ENCODE measurements at regions not wholly inside any gene's neighbourhood (a gene's known extent, or its start where the extent isn't known, plus 50 kb on each side); places are given as distances from the start of the nearest gene placed in this dataset.
"Not testable (repeated sequence)": the region's sequence is repeated elsewhere in the genome, so short reads cannot be mapped to it uniquely, and the experiment has no call there.

- ATAC-seq (ENCODE audit: low read depth); POLR2A ChIA-PET: not testable (repeated sequence)
Measured at GRCh38 chr4:97141332-97141731, 1001.9 kb downstream of the STPG2 start.

GRCh38 chr4:97142410-97142809 lies 1000.9 kb downstream of the STPG2 start:
- POLR2A ChIA-PET, result no interaction called here
- no peaks in the 10 kb centered on the region for H3K27me3 Mint-ChIP-seq
- H3K4me3 Mint-ChIP-seq, result no peak overlapping the region
- H3K36me3 Mint-ChIP-seq, result no peaks in the 10 kb centered on the region
- ATAC-seq (ENCODE audit: low read depth), result no peak
- no peak overlapping the region for H3K27ac Mint-ChIP-seq
- DNase-seq, result no peak
- peaks cover 11% of the 10 kb centered on the region for H3K9me3 Mint-ChIP-seq
- H3K4me1 Mint-ChIP-seq, result no peaks in the 10 kb centered on the region

More at GRCh38 chr4:97141332-97141731, 1001.9 kb downstream of the STPG2 start:
- H3K4me3 Mint-ChIP-seq, DNase-seq, H3K27me3 Mint-ChIP-seq, H3K36me3 Mint-ChIP-seq, H3K27ac Mint-ChIP-seq, H3K4me1 Mint-ChIP-seq: not testable (repeated sequence)
- H3K9me3 Mint-ChIP-seq, result peaks cover 10% of the 10 kb centered on the region

- Mint-ChIP-seq H3K27me3 (no peaks in the 10 kb centered on the region), H3K4me1 (no peaks in the 10 kb centered on the region), H3K36me3 (no peaks in the 10 kb centered on the region), H3K27ac (no peak overlapping the region), H3K4me3 (no peak overlapping the region), H3K9me3 (peaks cover 13% of the 10 kb centered on the region)
- POLR2A ChIA-PET, result no interaction called here
- ATAC-seq (ENCODE audit: low read depth) (no peak), DNase-seq (no peak)
Measured at GRCh38 chr4:97142893-97143292, 1000.4 kb downstream of the STPG2 start.

GRCh38 chr4:97144199-97144598 lies 999.1 kb downstream of the STPG2 start:
- H3K4me1 Mint-ChIP-seq, result no peaks in the 10 kb centered on the region
- no peak for ATAC-seq (ENCODE audit: low read depth)
- no peak overlapping the region for H3K27ac Mint-ChIP-seq
- no peaks in the 10 kb centered on the region for H3K36me3 Mint-ChIP-seq
- POLR2A ChIA-PET, result no interaction called here
- no peak for DNase-seq
- H3K4me3 Mint-ChIP-seq, result no peak overlapping the region
- no peaks in the 10 kb centered on the region for H3K27me3 Mint-ChIP-seq
- H3K9me3 Mint-ChIP-seq, result peaks cover 8% of the 10 kb centered on the region

- Mint-ChIP-seq H3K36me3 (no peaks in the 10 kb centered on the region), H3K9me3 (peaks cover 2% of the 10 kb centered on the region), H3K27ac (no peak overlapping the region), H3K27me3 (no peaks in the 10 kb centered on the region), H3K4me3 (no peak overlapping the region), H3K4me1 (no peaks in the 10 kb centered on the region)
- POLR2A ChIA-PET, result no interaction called here
- DNase-seq, result no peak
- no peak for ATAC-seq (ENCODE audit: low read depth)
Measured at GRCh38 chr4:97150966-97151365, 992.3 kb downstream of the STPG2 start.

- Mint-ChIP-seq H3K4me1 (no peaks in the 10 kb centered on the region), H3K4me3 (no peak overlapping the region), H3K36me3 (no peaks in the 10 kb centered on the region), H3K27me3 (no peaks in the 10 kb centered on the region), H3K27ac (no peak overlapping the region), H3K9me3 (peaks cover 2% of the 10 kb centered on the region)
- POLR2A ChIA-PET, result no interaction called here
- ATAC-seq (ENCODE audit: low read depth), result no peak
- DNase-seq, result no peak
Measured at GRCh38 chr4:97152149-97152548, 991.1 kb downstream of the STPG2 start.

- no peak overlapping the region for H3K27ac Mint-ChIP-seq
- H3K9me3 Mint-ChIP-seq, result no peaks in the 10 kb centered on the region
- ATAC-seq (ENCODE audit: low read depth) (no peak), DNase-seq (no peak)
- H3K36me3 Mint-ChIP-seq, result no peaks in the 10 kb centered on the region
- no peaks in the 10 kb centered on the region for H3K27me3 Mint-ChIP-seq
- H3K4me3 Mint-ChIP-seq, result no peak overlapping the region
- POLR2A ChIA-PET, result no interaction called here
- no peaks in the 10 kb centered on the region for H3K4me1 Mint-ChIP-seq
Measured at GRCh38 chr4:97153042-97153441, 990.2 kb downstream of the STPG2 start.

GRCh38 chr4:97159625-97160024 lies 983.7 kb downstream of the STPG2 start:
- ATAC-seq (ENCODE audit: low read depth) (no peak), DNase-seq (no peak)
- peaks cover 2% of the 10 kb centered on the region for H3K9me3 Mint-ChIP-seq
- no peaks in the 10 kb centered on the region for H3K36me3 Mint-ChIP-seq
- POLR2A ChIA-PET, result no interaction called here
- H3K4me3 Mint-ChIP-seq, result no peak overlapping the region
- H3K27me3 Mint-ChIP-seq, result no peaks in the 10 kb centered on the region
- no peak overlapping the region for H3K27ac Mint-ChIP-seq
- H3K4me1 Mint-ChIP-seq, result no peaks in the 10 kb centered on the region

GRCh38 chr4:97185233-97185632 lies 958.0 kb downstream of the STPG2 start:
- no peaks in the 10 kb centered on the region for H3K27me3 Mint-ChIP-seq
- no peaks in the 10 kb centered on the region for H3K36me3 Mint-ChIP-seq
- H3K4me1 Mint-ChIP-seq, result no peaks in the 10 kb centered on the region
- no peak for DNase-seq
- no peak for ATAC-seq (ENCODE audit: low read depth)
- POLR2A ChIA-PET, result no interaction called here
- no peaks in the 10 kb centered on the region for H3K9me3 Mint-ChIP-seq
- H3K4me3 Mint-ChIP-seq, result no peak overlapping the region
- H3K27ac Mint-ChIP-seq, result no peak overlapping the region

GRCh38 chr4:97197106-97197505 lies 946.2 kb downstream of the STPG2 start:
- Mint-ChIP-seq H3K9me3 (peaks cover 2% of the 10 kb centered on the region), H3K36me3 (no peaks in the 10 kb centered on the region), H3K27ac (no peak overlapping the region), H3K4me3 (no peak overlapping the region), H3K4me1 (no peaks in the 10 kb centered on the region), H3K27me3 (no peaks in the 10 kb centered on the region)
- no peak for ATAC-seq (ENCODE audit: low read depth)
- POLR2A ChIA-PET, result no interaction called here
- DNase-seq, result no peak

- no peaks in the 10 kb centered on the region for H3K36me3 Mint-ChIP-seq
Measured at GRCh38 chr4:97208749-97209148, 934.5 kb downstream of the STPG2 start.

GRCh38 chr4:97215409-97215941 lies 927.8 kb downstream of the STPG2 start:
- Mint-ChIP-seq H3K4me3 (no peak overlapping the region), H3K27me3 (no peaks in the 10 kb centered on the region), H3K27ac (no peak overlapping the region), H3K4me1 (no peaks in the 10 kb centered on the region), H3K9me3 (no peaks in the 10 kb centered on the region), H3K36me3 (no peaks in the 10 kb centered on the region)
- ATAC-seq (ENCODE audit: low read depth) (no peak), DNase-seq (no peak)
- POLR2A ChIA-PET, result no interaction called here

More at GRCh38 chr4:97208749-97209148, 934.5 kb downstream of the STPG2 start:
- POLR2A ChIA-PET, result no interaction called here
- no peak for DNase-seq
- no peaks in the 10 kb centered on the region for H3K27me3 Mint-ChIP-seq
- no peaks in the 10 kb centered on the region for H3K4me1 Mint-ChIP-seq
- no peak for ATAC-seq (ENCODE audit: low read depth)
- no peak overlapping the region for H3K27ac Mint-ChIP-seq
- no peak overlapping the region for H3K4me3 Mint-ChIP-seq
- H3K9me3 Mint-ChIP-seq, result no peaks in the 10 kb centered on the region

- Mint-ChIP-seq H3K27ac (no peak overlapping the region), H3K36me3 (no peaks in the 10 kb centered on the region), H3K4me3 (no peak overlapping the region), H3K27me3 (no peaks in the 10 kb centered on the region), H3K4me1 (no peaks in the 10 kb centered on the region), H3K9me3 (no peaks in the 10 kb centered on the region)
- POLR2A ChIA-PET, result no interaction called here
- ATAC-seq (ENCODE audit: low read depth), result no peak
- no peak for DNase-seq
Measured at GRCh38 chr4:97216046-97216445, 927.2 kb downstream of the STPG2 start.

- Mint-ChIP-seq H3K27ac (no peak overlapping the region), H3K4me1 (no peaks in the 10 kb centered on the region), H3K27me3 (no peaks in the 10 kb centered on the region), H3K36me3 (no peaks in the 10 kb centered on the region), H3K9me3 (peaks cover 1% of the 10 kb centered on the region), H3K4me3 (no peak overlapping the region)
- POLR2A ChIA-PET, result no interaction called here
- no peak for ATAC-seq (ENCODE audit: low read depth)
- no peak for DNase-seq
Measured at GRCh38 chr4:97235521-97235920, 907.8 kb downstream of the STPG2 start.

Data from activated naive CD8-positive, alpha-beta T cell treated with anti-CD3 and anti-CD28 coated beads, Interleukin-2, amount 10 ng/mL, durations not matched to agents 7 days and 5 days (primary cell).